ENCODE measurements at regions not wholly inside any gene's neighbourhood (a gene's known extent, or its start where the extent isn't known, plus 50 kb on each side); places are given as distances from the start of the nearest gene placed in this dataset.
"Not testable (repeated sequence)": the region's sequence is repeated elsewhere in the genome, so short reads cannot be mapped to it uniquely, and the experiment has no call there.

GRCh38 chr12:83710851-83711250 lies 1024.1 kb downstream of the TMTC2 start:
- DNase-seq (ENCODE audit: low read depth): no peak

DNA sequence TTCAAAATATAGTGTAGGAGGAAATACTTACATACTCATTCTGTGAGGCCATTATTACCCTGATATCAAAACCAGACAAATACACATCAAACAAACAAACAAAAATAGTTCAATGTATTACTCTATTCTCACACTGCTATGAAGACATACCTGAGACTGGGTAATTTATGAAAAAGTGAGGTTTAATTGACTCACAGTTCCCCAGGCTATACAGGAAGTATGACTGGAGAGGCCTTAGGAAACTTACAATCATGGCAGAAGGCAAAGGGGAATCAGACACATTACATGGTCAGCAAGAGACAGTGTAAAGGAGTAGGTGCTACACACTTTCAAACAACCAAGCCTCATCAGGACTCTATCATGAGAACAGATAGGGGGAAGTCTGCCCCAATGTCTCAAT lies 1023.2 kb downstream of the TMTC2 start:
- DNase-seq (ENCODE audit: low read depth): no peak

DNA sequence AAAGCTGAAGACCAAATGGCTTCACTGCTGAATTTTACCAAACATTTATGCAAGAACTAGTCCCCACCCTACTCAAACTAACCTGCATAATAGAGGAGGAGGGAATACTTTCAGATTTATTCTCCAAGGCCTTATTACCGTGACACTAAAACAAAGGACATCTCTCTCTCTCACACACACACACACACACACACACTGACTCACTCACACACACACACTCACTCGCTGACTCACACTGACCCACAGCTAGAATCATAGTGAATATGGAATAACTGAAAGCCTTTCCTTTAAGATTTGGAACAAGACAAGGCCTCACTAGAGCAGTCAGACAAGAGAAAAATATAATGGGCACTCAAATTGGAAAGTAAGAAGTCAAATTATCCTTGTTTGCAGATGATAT lies 1014.1 kb downstream of the TMTC2 start:
- DNase-seq (ENCODE audit: low read depth): no peak

- DNase-seq (ENCODE audit: low read depth): not testable (repeated sequence)
Measured at GRCh38 chr12:83696311-83696710, 1009.6 kb downstream of the TMTC2 start.

DNA sequence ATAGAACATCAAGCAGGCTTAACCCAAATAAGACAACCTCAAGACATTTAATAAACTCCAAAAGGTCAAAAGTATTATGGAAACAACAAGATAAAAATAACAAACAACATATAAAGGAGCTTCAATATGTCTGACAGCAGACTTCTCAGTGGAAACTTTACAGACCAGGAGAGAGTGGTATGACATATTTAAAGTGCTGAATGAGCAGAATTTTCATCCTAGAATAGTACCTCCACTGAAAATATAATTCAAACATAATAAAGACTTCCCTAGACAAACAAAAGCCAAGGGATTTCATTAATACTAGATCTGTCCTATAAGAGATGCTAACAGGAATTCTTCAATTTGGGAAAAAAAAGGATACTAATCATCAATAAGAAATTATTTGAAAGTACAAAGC lies 1005.0 kb downstream of the TMTC2 start:
- DNase-seq (ENCODE audit: low read depth): no peak

GRCh38 chr12:83690465-83690864 lies 1003.8 kb downstream of the TMTC2 start:
- no peak for DNase-seq (ENCODE audit: low read depth)

- no peak for DNase-seq (ENCODE audit: low read depth)
Measured at GRCh38 chr12:83689333-83689732, 1002.6 kb downstream of the TMTC2 start.

DNA sequence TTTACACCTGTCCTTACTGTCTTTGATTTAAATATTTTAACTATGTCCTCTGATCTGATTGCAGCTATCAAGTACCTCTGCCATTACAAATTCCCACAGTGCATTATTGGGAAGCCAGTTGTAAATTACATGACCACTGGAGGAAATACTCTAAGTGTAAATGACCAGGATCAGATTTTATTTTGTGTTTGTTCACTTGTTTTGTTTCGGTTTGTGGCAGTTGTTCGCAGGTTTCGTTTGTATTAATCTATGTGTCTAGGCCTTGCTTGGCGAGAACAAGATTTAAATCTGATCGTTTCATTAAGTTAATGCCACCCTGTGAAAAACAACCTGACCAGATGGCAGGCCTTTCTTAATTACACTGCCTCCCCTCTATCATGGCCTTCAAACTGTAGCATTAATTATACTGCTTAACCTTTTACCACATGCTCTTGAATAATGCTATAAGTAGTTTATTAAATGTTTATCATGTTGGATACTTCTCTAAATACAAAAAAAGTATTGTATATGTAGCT lies 990.1 kb downstream of the TMTC2 start:
- no peak for DNase-seq (ENCODE audit: low read depth)

GRCh38 chr12:83666690-83667089 lies 980.0 kb downstream of the TMTC2 start:
- DNase-seq (ENCODE audit: low read depth): no peak

DNA sequence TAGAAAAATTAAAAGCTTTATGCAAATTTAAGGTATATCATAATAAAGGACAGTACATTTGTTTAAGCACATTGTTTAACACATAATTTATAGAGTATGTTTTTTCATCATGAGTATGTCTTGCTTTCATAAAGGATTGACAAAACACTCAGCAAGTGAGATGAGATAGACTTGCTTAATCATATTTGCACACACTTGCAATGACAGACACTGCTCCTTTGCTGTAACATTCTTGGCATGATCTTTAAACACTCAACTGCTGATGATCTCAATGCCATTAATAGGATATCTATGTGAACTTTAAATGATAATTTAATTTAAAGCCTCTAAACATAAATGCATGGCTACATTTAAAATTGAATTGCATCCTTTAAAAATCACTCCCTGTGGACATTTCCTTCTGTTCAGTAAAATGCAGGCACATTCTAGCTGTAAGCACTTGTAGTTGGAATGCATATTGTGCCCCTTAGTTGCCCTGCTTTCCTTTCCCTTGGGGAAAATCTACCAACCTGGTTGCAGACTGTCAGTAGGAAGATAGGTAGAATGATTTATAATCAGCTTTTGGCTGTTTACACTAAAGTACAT lies 979.0 kb downstream of the TMTC2 start:
- DNase-seq (ENCODE audit: low read depth): no peak

- no peak for DNase-seq (ENCODE audit: low read depth)
Measured at GRCh38 chr12:83664650-83665049, 977.9 kb downstream of the TMTC2 start.

GRCh38 chr12:83660727-83661358 lies 974.1 kb downstream of the TMTC2 start:
- DNase-seq (ENCODE audit: low read depth): no peak

DNA sequence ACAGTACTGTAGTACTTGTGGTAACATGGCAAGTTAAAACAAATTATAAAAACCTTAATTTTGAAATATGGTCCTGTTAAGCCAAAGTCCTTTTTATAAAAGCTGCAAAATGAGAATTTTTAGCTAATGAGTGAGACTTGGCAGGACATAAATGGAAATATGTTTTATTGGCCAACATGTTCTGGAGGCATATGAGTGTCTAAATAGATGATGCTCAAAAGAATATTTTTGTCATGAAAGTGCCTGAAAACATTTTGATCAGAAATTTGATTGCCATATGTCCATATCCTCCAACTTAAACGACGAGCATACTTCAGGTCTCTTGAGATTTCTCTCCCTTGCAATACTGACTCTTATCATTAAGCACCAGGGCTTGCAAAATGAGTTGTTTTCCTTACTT lies 972.6 kb downstream of the TMTC2 start:
- no peak for DNase-seq (ENCODE audit: low read depth)

GRCh38 chr12:83656004-83656403 lies 969.3 kb downstream of the TMTC2 start:
- no peak for DNase-seq (ENCODE audit: low read depth)

- DNase-seq (ENCODE audit: low read depth): no peak
Measured at GRCh38 chr12:83642205-83642604, 955.5 kb downstream of the TMTC2 start.

DNA sequence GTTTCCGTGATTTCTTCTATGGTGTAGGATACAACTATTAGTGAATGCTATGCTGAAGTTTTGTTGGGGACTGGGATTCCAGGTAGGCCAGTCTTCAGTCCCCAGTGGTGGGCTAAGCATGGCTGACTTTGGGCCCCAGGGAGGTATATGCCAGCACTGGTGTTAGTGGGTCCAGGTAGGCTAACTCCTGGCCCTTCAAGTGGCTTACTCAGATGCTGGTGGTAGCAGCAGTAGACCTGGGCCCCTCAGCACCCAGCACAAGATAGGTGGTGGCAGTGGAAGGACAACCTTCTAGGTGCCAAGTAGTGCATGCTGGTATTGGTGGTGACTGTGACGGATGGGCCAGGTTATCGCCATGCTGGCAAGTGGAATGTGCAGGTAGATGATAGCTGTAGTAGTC lies 955.1 kb downstream of the TMTC2 start:
- DNase-seq (ENCODE audit: low read depth): no peak

GRCh38 chr12:83634726-83635267 lies 948.1 kb downstream of the TMTC2 start:
- DNase-seq (ENCODE audit: low read depth): no peak

- no peak for DNase-seq (ENCODE audit: low read depth)
Measured at GRCh38 chr12:83630526-83630925, 943.8 kb downstream of the TMTC2 start.

- DNase-seq (ENCODE audit: low read depth): no peak
Measured at GRCh38 chr12:83629931-83630330, 943.2 kb downstream of the TMTC2 start.

DNA sequence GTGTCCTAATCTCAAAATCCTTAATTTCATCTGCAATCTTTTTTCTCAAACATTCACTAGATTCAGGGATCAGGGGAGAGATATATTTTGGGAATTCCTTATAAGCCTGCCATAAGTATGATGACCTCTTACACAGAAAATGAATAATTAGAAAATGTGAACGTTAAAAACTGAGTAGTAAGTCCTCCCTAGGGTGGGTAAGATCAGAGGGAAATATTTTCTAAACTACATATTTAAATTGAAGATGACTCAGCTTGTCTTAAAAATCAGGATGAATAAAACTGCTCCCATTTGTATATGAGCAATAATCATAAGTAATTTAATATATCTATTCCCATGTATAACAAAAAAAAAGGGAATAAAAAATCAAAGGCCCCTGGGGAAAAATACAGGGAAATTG lies 935.5 kb downstream of the TMTC2 start:
- no peak for DNase-seq (ENCODE audit: low read depth)

DNA sequence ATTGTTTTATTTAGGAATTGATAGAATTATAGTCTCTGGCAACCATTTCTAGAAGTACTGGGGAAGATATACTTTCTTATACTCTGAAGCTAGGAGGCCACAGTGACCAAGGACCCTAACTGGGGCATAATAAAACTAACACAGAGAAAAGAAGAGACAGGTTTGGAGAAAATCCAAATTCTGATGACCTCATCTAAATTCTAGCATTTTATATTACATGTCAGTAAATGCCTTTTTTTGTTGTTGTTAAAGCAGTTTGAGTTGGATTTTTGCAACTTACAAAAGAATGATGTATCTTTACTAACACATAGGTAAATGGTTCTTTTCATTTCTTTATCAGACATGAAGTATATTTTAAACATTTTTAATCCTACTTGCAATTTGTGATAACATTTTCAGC lies 933.3 kb downstream of the TMTC2 start:
- no peak for DNase-seq (ENCODE audit: low read depth)

GRCh38 chr12:83615152-83615551 lies 928.4 kb downstream of the TMTC2 start:
- no peak for DNase-seq (ENCODE audit: low read depth)

GRCh38 chr12:83613586-83614110 lies 926.9 kb downstream of the TMTC2 start:
- DNase-seq (ENCODE audit: low read depth): no peak

Data from forelimb muscle (tissue), 1 donor.